GM12892 (cell line): ENCODE measurements at regions not wholly inside any gene's neighbourhood (a gene's known extent, or its start where the extent isn't known, plus 50 kb on each side); places are given as distances from the start of the nearest gene placed in this dataset.

ENCODE experiments used
- POLR2A ChIP-seq: IDR thresholded peaks from 2 replicates; pipeline ENCODE4 v1.6.1; 2011; ENCODE audit warnings: low read depth, low read length, control low read depth
- POLR2AphosphoS5 ChIP-seq: IDR thresholded peaks from 2 replicates; pipeline ENCODE4 v1.6.1; 2011; ENCODE audit warnings: low read depth, low read length, control low read depth
- TAF1 ChIP-seq: IDR thresholded peaks from 2 replicates; pipeline ENCODE4 v1.6.1; 2011; ENCODE audit warnings: low read depth, mild to moderate bottlenecking, control low read depth, low read length, borderline replicate concordance

DNA sequence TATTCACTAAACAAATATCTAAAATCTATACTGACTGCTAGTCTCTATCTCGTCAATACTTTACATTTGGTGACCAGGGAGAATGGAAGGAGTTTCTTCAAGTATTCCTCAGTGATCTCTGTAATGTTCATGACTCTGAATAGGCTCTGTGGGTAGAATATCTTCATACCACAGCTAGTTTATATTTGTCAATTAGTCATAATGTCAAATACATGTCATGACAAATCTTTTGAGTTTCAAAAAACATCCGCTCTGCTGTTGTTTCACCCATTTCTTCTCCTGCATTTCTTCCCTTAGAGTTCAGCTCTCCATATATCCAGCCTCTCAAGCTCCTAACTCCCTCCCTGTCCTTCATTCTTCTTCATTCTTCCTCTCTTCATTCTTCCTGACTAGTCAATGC lies 206.5 kb upstream of the FANCL start:
- TF ChIP-seq POLR2AphosphoS5, result no peak
- TF ChIP-seq POLR2A, result no peak
- no peak for TF ChIP-seq TAF1
